ENCODE measurements at regions not wholly inside any gene's neighbourhood (a gene's known extent, or its start where the extent isn't known, plus 50 kb on each side); places are given as distances from the start of the nearest gene placed in this dataset.

- FAIRE-seq (no peak), DNase-seq (ENCODE audit: low spot score) (no peak), ATAC-seq (no peak)
- no peak overlapping the region for H3K27ac ChIP-seq (ENCODE audit: extremely low read length, insufficient read depth, low read length)
- H4K20me1 ChIP-seq (ENCODE audit: insufficient read depth, low read length), result no peaks in the 10 kb centered on the region
- WGBS (ENCODE audit: low lambda C conversion rate), result 18% methylated on average over 3 of the region's 3 CpGs
- in situ Hi-C loops (cut with HindIII; ENCODE audit: extremely low pct_ligation_motif_present, low pct_unique_long_range_greater_than_20kb) (no loop called here), intact Hi-C loops (cut with micrococcal nuclease; ENCODE audit: unreplicated experiment) (no loop called here)
- no peaks in the 10 kb centered on the region for H3K9me3 ChIP-seq (ENCODE audit: low read length)
- no TSS peak for BruUV-seq (replicated peaks)
- no peak for TF ChIP-seq ZMAT5 (CRISPR knock-in tag; IDR thresholded peaks at IDR 0.05; ENCODE audit: borderline replicate concordance, low read depth)
- TF ChIP-seq PRDM10 (CRISPR knock-in tag; IDR thresholded peaks at IDR 0.05; ENCODE audit: low read depth), result no peak
- TF ChIP-seq ZBTB20 (CRISPR knock-in tag; IDR thresholded peaks at IDR 0.05; ENCODE audit: borderline replicate concordance, low read depth), result no peak
- no peak overlapping the region for H2AFZ ChIP-seq (ENCODE audit: low read length)
- peaks cover 0 to 3% of the 10 kb centered on the region in 2 experiments; a peak in 2 of 5 replicates for H3K27me3 ChIP-seq (ENCODE audit: control insufficient read depth in 1 of 2, insufficient read depth in 2 of 2, low read length in 2 of 2)
- POLR2A ChIA-PET, result no interaction called here
- no peak overlapping the region for H3K9ac ChIP-seq (ENCODE audit: insufficient read depth, low read depth, low read length)
- no peak overlapping the region for H3K4me2 ChIP-seq (ENCODE audit: low read depth, low read length)
- H3K79me2 ChIP-seq (ENCODE audit: insufficient read depth, low read length), result no peaks in the 10 kb centered on the region
- H3K4me1 ChIP-seq (ENCODE audit: insufficient read depth, low read length), result peaks cover 5% of the 10 kb centered on the region; the same call in 1 of the 2 replicates
- no peaks in the 10 kb centered on the region for H3K36me3 ChIP-seq (replicated peaks in 1 of 2; ENCODE audit: control insufficient read depth in 1 of 2, insufficient read depth in 2 of 2, low read length in 2 of 2)
- CTCF ChIA-PET (ENCODE audit: low intra/inter-chr PET ratio, low total read pairs), result no interaction called here
- H3K4me3 ChIP-seq (replicated peaks in 1 of 3; ENCODE audit: insufficient read depth in 1 of 3, low read depth in 2 of 3, low read length in 3 of 3), result no peak overlapping the region
These were observed 80.8 kb upstream of the C12orf71 start for GRCh38 chr12:27163048-27163715.
